ENCODE measurements at regions not wholly inside any gene's neighbourhood (a gene's known extent, or its start where the extent isn't known, plus 50 kb on each side); places are given as distances from the start of the nearest gene placed in this dataset.

GRCh38 chr12:34335819-34336262, 313.5 kb downstream of the ALG10 start:
- no peak for TF ChIP-seq CTCF (IDR thresholded peaks at IDR 0.05)
- Mint-ChIP-seq H3K27ac (ENCODE audit: unreplicated experiment) (no peak overlapping the region), H3K27me3 (ENCODE audit: low read depth) (no peaks in the 10 kb centered on the region), H3K9me3 (ENCODE audit: low read depth) (peaks cover 5% of the 10 kb centered on the region), H3K36me3 (ENCODE audit: low read depth) (no peaks in the 10 kb centered on the region), H3K4me1 (ENCODE audit: low read depth) (no peaks in the 10 kb centered on the region), H3K4me3 (ENCODE audit: unreplicated experiment) (no peak overlapping the region)
- no peak for DNase-seq (ENCODE audit: low spot score)

GRCh38 chr12:34336619-34337465, 314.5 kb downstream of the ALG10 start:
- TF ChIP-seq CTCF (IDR thresholded peaks at IDR 0.05), result no peak
- Mint-ChIP-seq H3K27ac (ENCODE audit: unreplicated experiment) (no peak overlapping the region), H3K27me3 (ENCODE audit: low read depth) (no peaks in the 10 kb centered on the region), H3K9me3 (ENCODE audit: low read depth) (no peaks in the 10 kb centered on the region), H3K36me3 (ENCODE audit: low read depth) (no peaks in the 10 kb centered on the region), H3K4me1 (ENCODE audit: low read depth) (no peaks in the 10 kb centered on the region), H3K4me3 (ENCODE audit: unreplicated experiment) (no peak overlapping the region)
- DNase-seq (ENCODE audit: low spot score), result no peak

GRCh38 chr12:34338751-34339150, 316.5 kb downstream of the ALG10 start:
- no peak for DNase-seq (ENCODE audit: low spot score)
- Mint-ChIP-seq H3K4me1 (ENCODE audit: low read depth) (no peaks in the 10 kb centered on the region), H3K4me3 (ENCODE audit: unreplicated experiment) (no peak overlapping the region), H3K27me3 (ENCODE audit: low read depth) (no peaks in the 10 kb centered on the region), H3K9me3 (ENCODE audit: low read depth) (no peaks in the 10 kb centered on the region), H3K36me3 (ENCODE audit: low read depth) (no peaks in the 10 kb centered on the region), H3K27ac (ENCODE audit: unreplicated experiment) (no peak overlapping the region)
- no peak for TF ChIP-seq CTCF (IDR thresholded peaks at IDR 0.05)

- TF ChIP-seq CTCF (IDR thresholded peaks at IDR 0.05), result no peak
- H3K27ac Mint-ChIP-seq (ENCODE audit: unreplicated experiment), result no peak overlapping the region
- no peaks in the 10 kb centered on the region for H3K9me3 Mint-ChIP-seq (ENCODE audit: low read depth)
- no peak overlapping the region for H3K4me3 Mint-ChIP-seq (ENCODE audit: unreplicated experiment)
- H3K36me3 Mint-ChIP-seq (ENCODE audit: low read depth), result no peaks in the 10 kb centered on the region
- DNase-seq (ENCODE audit: low spot score), result no peak
- no peaks in the 10 kb centered on the region for H3K4me1 Mint-ChIP-seq (ENCODE audit: low read depth)
- H3K27me3 Mint-ChIP-seq (ENCODE audit: low read depth), result no peaks in the 10 kb centered on the region
Measured at GRCh38 chr12:34339922-34340321, 317.6 kb downstream of the ALG10 start.

- Mint-ChIP-seq H3K4me3 (ENCODE audit: unreplicated experiment) (no peak overlapping the region), H3K27ac (ENCODE audit: unreplicated experiment) (no peak overlapping the region), H3K36me3 (ENCODE audit: low read depth) (no peaks in the 10 kb centered on the region), H3K27me3 (ENCODE audit: low read depth) (no peaks in the 10 kb centered on the region), H3K4me1 (ENCODE audit: low read depth) (no peaks in the 10 kb centered on the region), H3K9me3 (ENCODE audit: low read depth) (no peaks in the 10 kb centered on the region)
- no peak for DNase-seq (ENCODE audit: low spot score)
- TF ChIP-seq CTCF (IDR thresholded peaks at IDR 0.05), result no peak
Measured at GRCh38 chr12:34340534-34341361, 318.5 kb downstream of the ALG10 start.

Measured in chondrocyte (in vitro differentiated cells).